ENCODE measurements at regions not wholly inside any gene's neighbourhood (a gene's known extent, or its start where the extent isn't known, plus 50 kb on each side); places are given as distances from the start of the nearest gene placed in this dataset.

DNA sequence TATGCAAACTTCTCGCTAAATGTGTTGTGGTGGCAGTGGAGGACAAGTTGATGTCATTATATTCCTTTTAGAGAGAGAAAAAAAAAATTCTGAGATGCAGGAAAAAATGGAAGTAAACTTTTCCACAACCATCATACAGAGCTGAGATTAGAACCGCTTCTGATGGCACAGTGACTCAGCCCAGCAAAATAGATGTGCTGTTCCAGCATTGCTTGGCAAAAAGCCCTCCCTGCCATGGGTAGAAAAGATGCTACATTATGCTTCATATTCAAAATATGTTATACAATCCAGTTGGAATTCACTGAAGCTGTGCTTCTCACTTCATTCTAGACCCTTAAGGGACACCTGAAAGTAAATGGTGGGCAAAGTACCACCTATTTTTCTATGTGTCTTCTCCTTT, 1047.6 kb upstream of the FANCL start:
- FAIRE-seq, result no peak
- Histone ChIP-seq H3K79me1 (ENCODE audit: low read depth, low read length) (no peaks in the 10 kb centered on the region), H3K36me3 (ENCODE audit: control insufficient read depth in 2 of 4, insufficient read depth in 4 of 4, low read length in 3 of 4) (no peaks in the 10 kb centered on the region), H4K20me1 (replicated peaks in 1 of 2; ENCODE audit: control insufficient read depth in 1 of 2, insufficient read depth in 2 of 2, low read length in 2 of 2) (no peaks in the 10 kb centered on the region), H3K27me3 (replicated peaks in 1 of 4; ENCODE audit: control insufficient read depth in 3 of 4, extremely low read depth in 1 of 4, insufficient read depth in 3 of 4, low read length in 3 of 4) (peaks cover 0 to 1% (median 0%) of the 10 kb centered on the region in 4 experiments; a peak in 1 of 7 replicates), H4K8ac (ENCODE audit: extremely low read depth, insufficient read depth, low read length) (no peak overlapping the region), H2BK20ac (ENCODE audit: low read length) (no peak overlapping the region), H3K4me2 (ENCODE audit: insufficient read depth in 1 of 2, low read depth in 2 of 2, low read length in 2 of 2) (no peak overlapping the region), H2AFZ (ENCODE audit: low read length) (no peak overlapping the region), H3K79me2 (ENCODE audit: control insufficient read depth in 1 of 2, insufficient read depth in 2 of 2, low read length in 2 of 2) (no peaks in the 10 kb centered on the region), H3K4ac (replicated peaks; ENCODE audit: insufficient read length, low read depth, low read length) (no peak overlapping the region), H3K23me2 (ENCODE audit: low read depth, low read length) (no peaks in the 10 kb centered on the region), H4K5ac (ENCODE audit: insufficient read length, low read depth, low read length) (no peak overlapping the region), H3K23ac (ENCODE audit: insufficient read length) (no peak overlapping the region), H3K9ac (replicated peaks in 1 of 4; ENCODE audit: extremely low read depth in 1 of 4, low read depth in 3 of 4, low read length in 3 of 4) (no peak overlapping the region), H3K9me3 (ENCODE audit: insufficient read depth in 2 of 2, low read depth in 1 of 2, low read length in 1 of 2) (no peaks in the 10 kb centered on the region), H2BK120ac (replicated peaks; ENCODE audit: low read depth, low read length) (no peak overlapping the region), H3K4me3 (ENCODE audit: extremely low read depth in 1 of 4, insufficient read depth in 2 of 4, low read depth in 3 of 4, low read length in 4 of 4) (no peak overlapping the region), H3K4me1 (replicated peaks in 1 of 4; ENCODE audit: control insufficient read depth in 3 of 4, insufficient read depth in 4 of 4, low read length in 3 of 4) (no peaks in the 10 kb centered on the region), H3K56ac (replicated peaks; ENCODE audit: insufficient read length, low read depth, low read length) (no peak overlapping the region), H2AK5ac (ENCODE audit: low read depth, low read length) (no peak overlapping the region), H2BK15ac (ENCODE audit: low read length) (no peak overlapping the region), H3K27ac (ENCODE audit: low read depth, low read length) (no peak overlapping the region), H4K91ac (replicated peaks; ENCODE audit: insufficient read length, low read length) (no peak overlapping the region), H3K18ac (ENCODE audit: extremely low read depth, low read length) (no peak overlapping the region), H2BK5ac (ENCODE audit: low read depth, low read length) (no peak overlapping the region), H3K14ac (ENCODE audit: insufficient read length) (no peak overlapping the region), H2BK12ac (ENCODE audit: low read depth, low read length) (no peak overlapping the region)
- TF ChIP-seq POLR2A (IDR thresholded peaks at IDR 0.05; ENCODE audit: control extremely low read depth in 1 of 2, low read depth in 2 of 2, low read length in 2 of 2) (no peak), SIX5 (IDR thresholded peaks at IDR 0.05; ENCODE audit: low read depth, low read length) (no peak)
- ChIA-PET POLR2A (ENCODE audit: partially characterized antibody) (no interaction called here), CTCF (ENCODE audit: partially characterized antibody) (interaction anchor here (0.7 to 2.5 kb wide), 3 partner anchors 11 to 296 kb away, joined by 3 to 10 read pairs (median 4); no protein-coding TSS in a partner anchor)
- WGBS, 2 experiments (ENCODE audit: extremely low coverage in 1 of 2, insufficient coverage in 1 of 2, insufficient read length in 1 of 2, insufficient replicate concordance in 2 of 2, low coverage in 1 of 2, low lambda C conversion rate in 2 of 2, missing lambda C conversion rate in 1 of 2), result 100% methylated on average over 2 of the region's 2 CpGs; no CpG with 5 or more reads in 1 of the 2 experiments
- no peak for DNase-seq (ENCODE audit: low read depth in 1 of 2, low spot score in 2 of 2)
